GM19043 (cell line): ENCODE measurements at regions not wholly inside any gene's neighbourhood (a gene's known extent, or its start where the extent isn't known, plus 50 kb on each side); places are given as distances from the start of the nearest gene placed in this dataset.

Source experiments
- ATAC-seq: cut with Tn5 transposase; IDR thresholded peaks from one replicate; pipeline ENCODE4 v1.9.1; 2021; ENCODE audit warnings: low read depth; ENCODE audit not compliant: unreplicated experiment

DNA sequence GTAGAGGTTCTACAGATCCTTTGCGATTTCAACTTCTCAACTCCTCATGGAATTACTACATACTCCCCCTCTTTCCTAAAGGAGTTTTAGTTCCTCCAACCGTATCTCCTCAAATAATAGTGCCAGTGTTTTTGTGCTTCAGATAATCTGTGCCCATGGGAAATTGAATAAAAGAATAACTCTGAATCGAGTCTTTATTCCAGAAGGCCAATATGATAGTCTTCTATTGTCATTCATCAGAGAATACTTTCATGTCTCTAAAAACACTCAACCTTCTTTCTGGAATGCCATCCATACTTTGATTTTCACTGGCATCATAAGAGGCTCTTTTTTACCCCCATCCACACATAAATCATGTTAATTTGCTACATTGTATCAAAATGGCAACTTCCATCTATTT, 911.3 kb upstream of the USP15 start:
- ATAC-seq: no peak

DNA sequence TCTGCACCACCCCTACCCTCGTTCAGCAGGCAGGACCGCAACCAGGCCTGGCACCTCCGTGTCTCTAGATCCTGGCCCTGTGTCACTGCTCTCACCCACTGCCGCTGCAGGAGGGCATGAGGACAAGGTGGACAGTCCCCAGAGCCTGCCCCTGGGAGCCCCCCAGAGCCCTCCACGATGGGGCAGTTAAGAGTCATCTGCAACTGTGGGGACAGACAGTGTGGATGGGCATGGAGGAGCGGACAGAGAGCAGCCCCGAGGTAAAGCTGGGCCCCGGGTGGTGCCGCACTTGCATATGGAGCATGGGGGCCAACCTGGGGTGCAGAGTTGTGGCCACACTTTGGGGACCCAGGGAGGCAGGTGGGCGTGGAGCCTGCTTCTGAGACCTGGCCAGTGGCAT, 905.1 kb upstream of the USP15 start:
- no peak for ATAC-seq

DNA sequence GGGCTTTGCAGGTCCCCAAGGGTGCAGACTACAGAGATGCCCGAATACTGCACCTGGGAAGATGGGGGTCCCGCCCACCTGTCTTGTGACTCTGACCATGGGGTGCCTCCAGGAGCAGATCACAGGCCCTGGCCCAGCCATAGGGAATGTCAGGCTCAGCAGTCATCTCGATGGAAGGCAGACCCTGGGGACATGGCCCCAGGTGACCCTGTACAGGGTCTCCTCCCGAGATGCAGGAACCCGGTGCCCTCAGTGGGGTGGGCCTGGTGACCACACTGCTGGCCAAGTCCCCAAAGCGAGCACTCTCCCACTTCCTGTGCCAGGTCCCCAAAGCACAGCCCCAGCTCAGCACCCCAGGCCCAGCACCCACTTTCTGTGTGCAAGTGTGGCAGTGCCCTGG, 903.7 kb upstream of the USP15 start:
- ATAC-seq: no peak

DNA sequence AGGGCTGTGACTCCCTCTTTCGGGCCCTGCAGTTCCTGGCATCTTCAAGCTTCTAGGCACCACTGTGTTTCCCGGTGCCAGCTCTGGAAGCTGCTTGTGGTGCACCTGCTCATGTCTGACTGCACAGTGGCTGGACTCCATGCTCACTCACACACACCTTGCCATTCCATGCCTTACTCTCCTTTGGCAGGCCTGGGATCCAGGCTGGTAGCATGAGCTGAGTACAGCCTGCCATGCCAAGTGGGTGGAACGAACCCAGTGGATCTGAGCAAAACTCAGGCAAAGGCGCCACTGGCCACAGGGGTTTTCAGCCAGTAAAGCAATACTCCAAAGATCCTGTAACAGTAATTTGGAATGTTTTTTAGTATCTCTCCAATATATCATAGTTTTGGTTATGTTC, 902.7 kb upstream of the USP15 start:
- no peak for ATAC-seq

DNA sequence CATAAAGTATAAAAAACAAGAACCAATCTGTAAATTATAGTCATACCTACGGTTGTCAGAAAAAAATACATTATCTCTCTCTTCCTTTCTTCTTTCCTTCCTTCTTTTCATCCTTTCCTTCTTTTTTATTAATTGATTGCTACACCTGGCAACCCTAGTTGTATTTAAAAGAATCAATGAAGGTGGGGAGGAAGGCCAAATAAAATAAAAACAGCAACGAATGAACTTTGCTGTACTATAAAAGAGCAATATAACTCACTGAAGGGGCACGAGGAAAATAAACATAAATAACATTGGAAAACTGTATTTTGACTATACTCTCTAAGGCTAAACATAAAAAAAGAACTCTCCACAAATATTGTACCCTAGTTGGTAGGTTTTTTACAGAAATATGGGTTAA, 898.2 kb upstream of the USP15 start:
- no peak for ATAC-seq

DNA sequence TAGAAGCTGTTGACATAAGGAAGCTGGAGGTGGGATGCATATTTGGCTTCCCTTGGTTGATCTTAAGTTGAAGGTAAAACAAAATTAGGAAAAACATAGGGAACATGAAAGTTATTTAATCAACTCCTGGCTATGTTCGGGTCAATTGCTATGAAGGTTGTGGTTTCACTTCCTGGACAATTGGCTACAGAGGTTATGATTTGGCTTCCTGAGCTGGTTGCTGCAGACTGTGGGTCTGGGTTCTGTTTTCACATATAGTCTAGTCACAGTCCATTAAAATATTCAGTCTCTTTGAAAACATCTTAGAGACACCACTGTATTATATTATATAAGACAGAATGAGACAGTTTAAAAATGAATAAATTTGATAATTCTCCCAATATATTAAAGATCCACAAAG, 895.2 kb upstream of the USP15 start:
- ATAC-seq: no peak

DNA sequence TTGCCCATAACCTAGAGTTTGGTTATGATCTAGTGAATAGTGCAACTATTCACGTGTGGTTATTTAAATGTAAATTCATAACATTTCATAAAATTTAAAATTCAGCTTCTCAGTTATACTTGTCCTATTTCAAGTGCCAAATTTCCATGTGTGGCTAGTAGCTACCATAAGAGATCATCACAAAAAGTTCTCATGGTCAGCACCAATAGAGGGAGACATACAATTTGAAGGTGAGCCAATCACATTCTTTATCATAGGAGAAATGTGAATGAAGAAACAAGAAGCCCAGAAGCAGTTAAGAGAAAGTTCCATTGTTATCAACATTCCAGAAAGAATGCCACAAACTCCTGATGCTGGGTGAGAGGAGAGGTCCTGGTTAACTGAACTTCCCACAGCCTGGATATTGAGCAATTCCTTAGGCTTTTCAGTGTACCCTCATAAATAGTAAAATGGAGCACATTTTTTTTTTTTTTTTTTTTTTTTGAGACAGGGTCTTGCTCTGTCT, 892.9 kb upstream of the USP15 start:
- ATAC-seq: no peak

DNA sequence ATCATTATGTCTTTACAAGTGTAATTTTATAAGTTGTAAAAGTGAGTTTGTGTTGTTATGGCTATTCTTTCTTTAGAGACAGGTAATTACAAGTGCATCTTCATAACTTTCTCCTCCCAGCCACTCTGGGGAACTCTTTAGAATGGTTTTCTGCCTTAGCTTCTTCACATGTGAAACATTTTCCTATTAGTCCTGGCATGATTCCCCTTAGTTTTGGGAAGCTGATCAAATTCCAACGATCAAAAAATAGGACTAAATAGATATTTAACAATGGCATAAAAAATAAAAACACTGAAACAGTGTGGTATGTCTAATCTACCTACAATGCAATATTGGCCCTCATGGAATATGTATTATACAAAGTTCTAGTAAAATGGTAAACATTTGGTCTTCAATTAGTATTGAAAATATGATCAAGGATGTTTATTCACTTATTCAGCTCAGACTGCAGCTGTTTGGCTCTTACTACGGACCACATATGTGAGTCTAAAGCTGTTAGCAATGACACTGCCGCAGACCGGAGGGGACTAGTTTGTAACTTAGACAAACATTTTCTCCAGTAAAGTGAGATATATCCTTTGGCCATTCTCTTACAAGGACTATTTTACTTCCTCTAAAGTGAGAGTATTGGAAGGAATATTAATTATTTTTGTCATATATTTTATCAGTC, 890.8 kb upstream of the USP15 start:
- no peak for ATAC-seq

DNA sequence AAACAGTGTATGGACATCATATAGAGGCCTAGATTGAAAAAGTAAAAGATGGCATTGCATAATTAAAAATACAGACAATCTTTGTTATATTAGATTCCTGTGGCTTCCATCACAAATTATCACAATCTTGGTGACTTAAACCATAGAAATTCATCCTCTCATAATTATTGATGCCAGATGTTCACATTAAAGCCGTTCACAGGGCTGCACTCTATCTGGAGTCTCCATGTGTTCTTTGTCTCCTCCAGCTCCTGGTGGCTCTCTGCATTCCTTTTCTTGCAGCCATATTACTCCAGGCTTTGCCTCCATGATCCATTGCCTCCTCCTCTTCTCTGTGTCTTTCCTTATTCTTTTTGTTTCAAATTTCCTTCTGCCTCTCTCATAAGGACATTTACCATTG, 875.7 kb upstream of the USP15 start:
- no peak for ATAC-seq

DNA sequence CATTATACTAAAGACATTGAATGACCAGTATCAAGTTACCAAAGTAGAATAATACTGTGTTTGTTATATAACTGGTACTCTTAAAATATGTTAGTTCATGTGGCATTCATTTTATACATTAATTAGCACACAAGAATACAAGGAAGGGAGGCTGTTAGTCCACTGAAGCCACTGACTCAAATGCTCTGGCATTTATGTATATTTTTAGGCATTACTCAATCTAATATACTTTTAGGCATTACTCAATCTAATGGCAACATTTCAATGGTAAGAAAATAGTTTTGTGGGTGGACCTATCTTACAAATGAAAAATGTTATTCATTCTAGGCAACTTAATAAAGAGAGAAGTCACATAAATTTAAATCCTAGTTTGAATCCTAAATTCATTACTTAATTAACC, 874.4 kb upstream of the USP15 start:
- no peak for ATAC-seq

DNA sequence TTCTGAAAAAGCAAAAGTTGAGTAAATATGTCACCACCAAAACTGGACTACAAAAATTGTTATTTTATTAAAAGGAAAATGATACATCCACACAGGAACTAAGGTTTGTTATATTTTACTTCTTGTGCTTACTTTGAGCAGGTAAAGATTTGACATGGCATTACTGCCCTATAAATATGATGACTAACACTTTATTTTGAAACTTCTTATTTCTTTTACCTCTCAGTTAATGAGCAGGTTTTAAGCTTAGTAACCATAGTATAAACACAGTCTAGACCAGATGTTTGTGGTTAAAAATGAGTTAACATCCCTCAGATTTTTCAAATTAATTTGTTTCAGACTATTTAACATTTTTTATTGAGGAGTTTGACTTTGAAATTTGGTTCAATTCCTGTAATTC, 862.5 kb upstream of the USP15 start:
- ATAC-seq: no peak

DNA sequence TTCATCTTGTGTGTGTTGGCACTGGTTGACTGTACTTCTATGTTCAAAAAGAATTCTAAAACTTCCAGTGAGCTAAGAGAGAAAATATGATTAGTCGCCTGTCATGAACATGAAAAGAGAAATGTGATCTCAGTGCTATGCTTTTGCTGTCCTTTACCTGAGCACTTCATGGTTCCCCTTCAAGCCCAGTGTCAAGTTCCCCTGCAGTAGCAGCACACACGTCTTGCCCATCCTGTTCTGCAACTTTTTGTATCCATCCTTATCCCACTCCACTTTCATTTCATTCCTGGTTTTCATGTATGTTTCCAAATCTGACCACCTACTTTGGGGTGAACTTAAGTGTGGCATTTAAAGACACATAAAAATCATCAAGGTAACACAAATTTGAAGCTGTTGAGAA, 848.0 kb upstream of the USP15 start:
- ATAC-seq: no peak

DNA sequence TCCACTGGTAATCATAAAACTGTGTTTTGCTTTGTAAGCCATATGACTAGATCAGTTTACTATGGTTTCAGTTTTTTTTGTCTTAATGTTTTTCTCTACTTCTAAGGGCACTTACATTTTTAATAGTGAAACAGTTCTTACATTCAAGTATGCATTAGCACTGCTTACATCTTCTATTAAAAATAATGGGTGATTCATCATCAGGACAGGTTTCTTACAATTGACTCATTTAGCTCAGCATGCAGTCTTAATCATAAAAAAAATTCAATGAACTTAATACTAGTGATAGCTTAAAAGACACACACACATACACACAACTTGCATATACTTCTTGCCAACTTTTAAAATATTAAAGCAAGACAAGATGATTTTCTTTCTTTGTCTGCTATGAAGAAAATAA, 845.7 kb upstream of the USP15 start:
- ATAC-seq: no peak

DNA sequence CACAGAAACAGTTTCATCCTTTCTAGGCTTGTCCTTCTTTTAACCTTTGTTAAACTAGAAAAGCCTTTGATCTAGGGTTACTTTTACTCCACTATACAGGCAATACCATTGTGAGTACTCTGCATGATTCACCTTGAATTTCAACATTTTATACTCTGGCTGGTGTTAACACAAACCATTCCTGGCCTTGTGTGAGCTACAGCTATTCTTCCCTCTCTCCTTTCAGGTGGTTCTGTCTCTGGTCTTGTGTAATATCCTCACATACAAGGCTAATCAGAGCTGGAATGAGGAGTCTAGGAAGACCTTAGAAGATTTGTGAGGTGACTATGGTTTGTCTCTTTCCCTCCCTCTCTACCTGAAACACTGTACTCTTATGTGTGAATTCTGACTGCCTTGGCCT, 837.4 kb upstream of the USP15 start:
- ATAC-seq: no peak

DNA sequence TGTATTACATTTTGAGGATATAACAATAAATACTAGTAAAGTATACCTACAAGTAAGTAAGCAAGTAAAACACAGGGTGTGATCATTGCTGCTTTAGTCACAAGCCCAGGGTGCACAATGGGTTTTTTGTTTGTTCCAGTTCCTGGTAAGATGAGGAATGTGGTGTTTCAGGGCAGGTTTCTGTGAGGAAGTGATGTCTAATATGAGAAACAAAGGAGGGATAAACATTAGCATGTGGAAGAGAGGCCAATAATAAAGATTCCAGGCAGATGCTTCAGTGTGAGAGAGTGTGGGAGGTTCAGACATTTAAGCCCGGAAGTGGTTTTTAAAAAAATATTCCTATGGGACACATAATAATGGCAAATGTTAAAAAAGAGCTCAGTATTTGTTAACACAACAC, 808.1 kb upstream of the USP15 start:
- no peak for ATAC-seq

DNA sequence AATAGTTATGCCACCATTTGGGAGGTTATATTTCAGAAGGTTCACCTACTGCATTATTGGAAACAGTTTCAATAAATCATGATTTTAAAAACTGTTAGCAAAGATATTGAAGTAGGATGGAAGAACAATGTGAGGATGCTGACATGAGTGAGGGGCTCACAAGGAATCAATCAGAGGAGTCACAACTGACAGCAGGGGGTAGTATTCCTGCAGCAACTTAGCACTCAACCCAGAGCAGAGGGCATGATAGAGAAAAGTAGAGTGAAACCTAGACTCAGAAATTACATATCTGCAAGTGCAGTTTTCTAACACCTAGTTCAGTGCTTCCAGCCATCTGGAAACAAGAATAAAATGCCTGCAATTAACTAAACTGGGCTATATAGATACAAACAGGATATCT, 772.5 kb upstream of the USP15 start:
- no peak for ATAC-seq

DNA sequence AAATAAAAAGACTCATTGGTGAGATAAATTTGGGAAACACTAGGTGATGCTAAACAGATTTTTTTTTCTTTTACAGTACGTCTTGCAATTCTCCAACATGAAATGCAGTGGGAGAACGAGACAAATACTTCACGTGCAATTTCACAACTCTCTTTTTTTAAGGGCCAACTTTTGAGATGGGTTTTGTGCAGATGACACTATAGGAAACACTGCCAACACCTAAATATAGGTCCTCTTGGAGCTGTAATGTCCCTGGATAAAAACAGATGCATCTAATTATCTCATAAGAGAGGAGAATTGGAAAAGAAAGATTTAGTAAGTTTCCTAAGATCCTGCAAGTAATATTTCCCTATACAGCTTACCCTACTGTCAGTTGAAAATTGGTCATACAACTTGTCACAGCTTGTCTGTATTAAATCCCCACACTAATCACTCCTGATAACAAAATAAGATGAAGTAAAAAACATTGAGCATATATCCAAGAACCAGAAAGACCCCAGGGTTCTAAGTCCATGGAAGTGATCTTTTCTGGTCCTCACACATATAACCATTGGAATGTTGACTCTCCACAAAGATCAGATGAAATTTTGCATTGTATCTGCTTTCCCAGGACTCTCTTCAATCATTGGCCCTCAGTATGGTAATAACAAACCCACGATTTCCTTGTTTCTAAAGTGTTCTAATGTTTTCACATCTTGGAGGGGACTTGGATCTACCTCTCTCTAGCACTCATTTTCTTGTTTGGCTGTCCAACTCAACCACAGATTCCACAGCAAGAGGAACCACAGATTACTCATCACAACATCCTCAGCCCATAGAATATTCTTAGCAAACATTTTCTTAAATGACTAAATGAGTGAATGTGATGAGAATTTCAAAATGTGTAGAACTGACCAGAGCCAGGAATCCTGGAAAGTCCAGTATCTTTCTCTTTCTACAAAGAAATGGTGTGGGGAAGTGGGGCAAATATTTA, 769.4 kb upstream of the USP15 start:
- ATAC-seq: no peak

DNA sequence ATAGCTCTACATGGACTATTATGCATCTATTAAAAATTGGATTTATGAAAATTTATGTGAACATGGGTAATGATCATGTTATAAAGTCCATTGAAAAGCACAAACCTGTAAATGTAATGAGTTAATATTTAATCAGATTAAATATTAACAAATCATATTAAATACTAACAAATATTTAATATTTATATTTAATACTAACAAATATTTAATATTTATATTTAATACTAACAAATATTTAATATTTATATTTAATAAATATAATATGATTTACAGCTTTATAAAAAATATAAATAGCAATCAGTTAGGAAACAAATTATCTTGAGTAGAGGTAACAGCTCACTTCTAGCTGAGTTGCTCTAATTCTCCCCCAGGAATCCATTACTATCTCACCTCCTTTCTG, 758.0 kb upstream of the USP15 start:
- ATAC-seq: no peak

DNA sequence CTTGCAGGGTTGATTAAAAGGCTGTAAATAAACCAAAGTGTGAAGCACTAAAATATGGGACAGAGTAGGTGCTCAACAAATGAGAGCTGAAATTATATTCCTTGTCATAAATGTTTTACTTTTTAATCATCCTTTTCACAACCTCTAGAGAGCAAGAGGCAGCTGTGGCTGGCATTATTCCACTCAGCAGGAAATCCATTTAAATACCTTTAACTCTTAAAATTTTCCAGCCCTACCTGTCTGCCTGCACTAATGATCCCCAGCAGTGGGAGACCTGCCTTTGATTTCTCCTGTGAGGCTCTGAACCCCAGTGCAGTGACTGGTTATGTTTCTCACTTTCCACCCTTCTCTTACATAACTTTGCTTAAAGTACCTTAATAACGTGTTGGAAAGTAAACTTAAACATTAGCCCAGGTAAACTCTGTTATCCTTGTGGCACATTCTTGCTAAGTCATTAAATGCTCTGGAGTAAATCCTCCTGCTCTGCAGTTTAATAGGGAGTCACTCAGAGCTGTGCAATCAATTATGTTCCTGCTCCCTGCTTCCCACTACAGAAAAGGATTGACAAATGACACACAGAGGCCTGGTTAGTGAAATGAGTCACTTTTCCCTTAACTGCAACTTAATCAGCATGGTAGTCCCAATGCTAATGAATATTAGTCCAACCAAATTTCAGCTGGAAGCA, 755.7 kb upstream of the USP15 start:
- ATAC-seq: no peak

DNA sequence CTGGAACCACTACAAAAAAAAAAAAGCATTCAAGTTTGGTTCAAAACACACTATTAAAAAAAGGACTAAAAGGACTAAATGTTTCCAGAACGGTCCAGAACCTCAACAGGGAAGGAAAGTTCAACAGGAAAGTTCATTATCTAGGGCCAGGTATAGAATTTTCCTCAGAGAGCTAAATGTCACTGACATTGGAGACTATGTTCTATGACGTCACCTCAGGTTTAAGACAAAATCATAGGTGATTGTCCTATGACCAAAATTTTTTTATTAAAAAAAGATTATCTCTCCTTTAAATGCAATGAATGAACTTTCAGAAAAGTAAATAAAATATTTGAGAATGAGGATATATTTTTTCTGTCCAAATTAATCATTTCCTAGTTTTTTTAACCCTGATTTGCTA, 746.7 kb upstream of the USP15 start:
- ATAC-seq: no peak

DNA sequence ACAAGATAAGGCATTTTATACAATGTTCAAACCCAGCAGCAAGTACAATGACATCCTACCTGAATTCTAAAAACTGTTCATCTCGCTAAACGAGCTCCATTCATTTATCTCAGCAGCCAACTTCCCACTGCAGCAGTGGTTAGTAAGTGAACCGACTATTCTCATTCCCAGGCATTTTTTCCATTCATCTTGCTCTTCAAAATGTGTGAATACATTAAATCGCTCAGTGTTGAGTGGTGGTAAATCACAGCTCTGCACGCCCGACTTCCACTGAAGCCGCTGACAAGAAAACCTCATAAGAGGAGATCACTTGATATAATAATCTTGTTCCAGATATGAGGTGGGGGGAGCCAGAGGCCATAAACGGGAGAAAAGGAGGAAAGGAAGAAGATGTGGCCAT, 746.2 kb upstream of the USP15 start:
- no peak for ATAC-seq
